ENCODE measurements at regions not wholly inside any gene's neighbourhood (a gene's known extent, or its start where the extent isn't known, plus 50 kb on each side); places are given as distances from the start of the nearest gene placed in this dataset.
"Not testable (repeated sequence)": the region's sequence is repeated elsewhere in the genome, so short reads cannot be mapped to it uniquely, and the experiment has no call there.

DNA sequence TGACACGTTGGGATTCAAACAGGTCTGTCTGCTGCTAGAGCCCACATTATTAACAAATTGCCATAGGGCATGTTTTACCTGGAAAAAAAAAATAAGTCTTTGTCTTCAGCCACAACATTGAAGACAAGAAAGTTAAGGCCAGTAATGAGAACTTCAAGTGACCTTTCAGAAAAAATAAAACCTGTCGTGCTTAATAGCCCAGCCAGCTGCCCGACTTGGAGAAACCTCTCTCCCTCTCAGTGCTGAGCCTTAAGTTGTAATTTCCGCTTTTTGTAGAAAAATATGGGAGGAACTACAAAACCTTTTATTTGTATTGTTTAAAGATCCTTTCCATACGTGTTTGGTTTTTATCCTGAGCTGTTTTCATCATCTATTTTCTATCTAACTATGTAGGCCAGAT lies 454.3 kb upstream of the SLITRK6 start:
- H3K4me3 Mint-ChIP-seq, H3K27ac Mint-ChIP-seq, H3K4me1 Mint-ChIP-seq, H3K36me3 Mint-ChIP-seq, H3K9me3 Mint-ChIP-seq, H3K27me3 Mint-ChIP-seq, DNase-seq: not testable (repeated sequence)

DNA sequence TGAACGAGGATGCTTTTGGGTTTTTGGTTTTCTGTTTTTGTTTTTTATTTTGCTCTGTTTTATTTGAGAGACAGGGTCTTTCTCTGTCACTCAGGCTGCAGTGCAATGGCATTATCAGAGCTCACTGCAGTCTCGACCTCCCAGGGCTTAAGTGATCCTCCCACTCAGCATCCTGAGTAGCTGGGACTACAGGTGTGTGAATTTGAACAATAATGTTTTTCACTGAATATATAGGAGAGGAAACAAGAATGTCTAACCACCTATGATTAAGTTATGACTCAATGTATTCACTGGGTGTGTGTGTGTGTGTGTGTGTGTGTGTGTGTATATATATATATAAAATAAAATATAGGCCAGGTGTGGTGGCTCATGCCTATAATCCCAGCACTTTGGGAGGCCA lies 456.6 kb upstream of the SLITRK6 start:
- H3K27me3 Mint-ChIP-seq, H3K4me3 Mint-ChIP-seq, H3K4me1 Mint-ChIP-seq, H3K27ac Mint-ChIP-seq, DNase-seq, H3K36me3 Mint-ChIP-seq, H3K9me3 Mint-ChIP-seq: not testable (repeated sequence)

DNA sequence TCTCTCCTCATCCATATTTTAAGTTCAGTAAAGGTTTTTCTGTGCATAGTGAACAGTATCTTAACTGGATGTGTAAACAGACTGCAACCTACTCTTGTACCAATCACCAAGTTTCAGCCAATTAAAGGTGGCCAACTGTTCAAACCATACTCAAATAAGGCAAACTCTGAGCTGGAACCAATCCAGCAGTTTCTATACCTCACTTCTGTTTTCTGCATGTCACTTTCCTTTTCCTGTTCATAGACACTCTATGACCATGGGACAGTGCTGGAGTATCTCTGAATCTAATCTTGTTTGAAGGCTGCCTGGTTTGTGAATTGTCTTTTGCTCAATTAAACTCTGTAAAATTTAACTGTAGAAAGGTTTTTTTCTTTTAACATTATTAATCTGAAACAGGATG lies 470.3 kb upstream of the SLITRK6 start:
- no peaks in the 10 kb centered on the region for H3K36me3 Mint-ChIP-seq

DNA sequence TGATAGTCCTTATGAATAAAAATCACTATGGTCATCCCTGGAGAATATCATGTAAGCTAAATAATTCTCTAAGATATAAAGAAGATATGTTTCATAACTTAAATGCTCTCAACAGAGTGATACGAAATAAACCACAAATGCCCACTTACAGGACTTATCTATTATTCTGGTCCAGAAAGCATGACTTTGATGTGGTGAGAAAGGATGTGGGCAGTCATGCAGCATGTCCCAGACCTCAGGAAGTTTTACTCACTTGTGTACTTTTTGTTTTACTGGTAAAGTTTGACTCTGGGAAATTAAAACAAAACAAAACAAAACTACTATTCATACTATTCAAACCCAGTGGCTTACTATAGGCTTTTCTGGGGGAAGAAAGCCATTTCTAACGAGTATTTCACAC lies 483.2 kb upstream of the SLITRK6 start:
- Mint-ChIP-seq H3K9me3 (peaks cover 5% of the 10 kb centered on the region), H3K27ac (no peak overlapping the region), H3K36me3 (no peaks in the 10 kb centered on the region), H3K4me3 (no peak overlapping the region), H3K27me3 (no peaks in the 10 kb centered on the region), H3K4me1 (no peaks in the 10 kb centered on the region)
- no peak for DNase-seq

More for the DNA sequence above, 470.3 kb upstream of the SLITRK6 start:
- Mint-ChIP-seq H3K4me1 (no peaks in the 10 kb centered on the region), H3K27ac (no peak overlapping the region), H3K4me3 (no peak overlapping the region), H3K9me3 (no peaks in the 10 kb centered on the region), H3K27me3 (no peaks in the 10 kb centered on the region)
- no peak for DNase-seq

DNA sequence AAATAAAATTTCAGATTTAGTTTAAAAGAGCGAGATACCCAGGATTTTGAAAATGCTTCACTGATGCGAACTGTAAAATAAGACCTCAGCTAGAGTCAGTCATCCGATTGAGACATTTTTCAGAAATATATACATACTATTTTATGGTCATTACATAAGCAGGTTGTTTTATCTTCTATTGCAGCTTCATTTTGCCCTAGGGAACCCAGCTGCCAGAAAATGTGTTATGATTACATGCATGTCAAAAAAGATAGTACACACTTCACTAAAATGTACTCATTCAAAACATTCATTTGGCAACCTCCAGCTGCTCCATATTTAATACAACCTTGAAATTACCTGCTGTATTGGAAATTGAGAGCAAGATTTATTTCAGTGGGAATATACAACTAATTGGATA lies 483.8 kb upstream of the SLITRK6 start:
- no peak for DNase-seq
- Mint-ChIP-seq H3K4me1 (no peaks in the 10 kb centered on the region), H3K4me3 (no peak overlapping the region), H3K9me3 (peaks cover 5% of the 10 kb centered on the region), H3K36me3 (no peaks in the 10 kb centered on the region), H3K27me3 (no peaks in the 10 kb centered on the region), H3K27ac (no peak overlapping the region)

DNA sequence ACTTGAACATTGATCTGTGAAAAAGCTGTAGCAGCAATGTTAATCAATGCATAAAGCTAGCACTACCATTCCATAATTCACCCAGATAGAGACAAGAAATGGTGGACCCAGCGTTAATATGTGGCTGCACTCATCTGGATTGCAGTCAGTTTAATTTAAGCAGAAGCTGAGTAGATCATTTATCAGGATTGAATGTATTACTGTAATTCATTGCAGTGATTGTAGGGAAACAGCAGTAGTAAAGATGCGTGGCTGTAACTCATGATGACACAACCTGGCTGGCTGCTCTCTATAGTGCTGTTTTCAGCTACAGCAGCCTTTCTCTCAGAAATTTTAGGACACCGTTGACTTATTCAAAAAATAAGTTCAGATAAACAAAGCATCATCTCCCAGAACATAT lies 499.5 kb upstream of the SLITRK6 start:
- Mint-ChIP-seq H3K4me1 (no peaks in the 10 kb centered on the region), H3K27me3 (no peaks in the 10 kb centered on the region), H3K4me3 (no peak overlapping the region), H3K27ac (no peak overlapping the region), H3K36me3 (no peaks in the 10 kb centered on the region), H3K9me3 (peaks cover 2% of the 10 kb centered on the region)
- DNase-seq = no peak

DNA sequence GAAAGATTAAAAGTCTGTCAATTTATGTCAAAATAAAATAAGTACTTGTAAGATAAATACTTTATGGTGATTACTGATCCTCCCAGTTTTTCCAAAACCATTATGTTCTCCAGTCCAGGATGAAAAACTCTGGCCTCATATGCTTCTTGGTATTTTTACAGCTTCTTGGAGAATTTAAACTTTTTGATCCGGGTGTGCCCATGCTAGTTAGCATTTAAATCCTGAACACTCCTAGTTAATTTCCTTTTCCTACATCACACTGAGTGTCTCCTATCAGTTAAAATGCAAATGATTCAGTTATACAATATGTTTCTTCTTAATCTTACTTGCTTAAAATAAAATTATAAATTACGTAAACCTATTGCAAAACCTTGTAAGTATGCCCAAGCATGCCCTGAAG lies 499.9 kb upstream of the SLITRK6 start:
- H3K36me3 Mint-ChIP-seq = no peaks in the 10 kb centered on the region
- H3K4me3 Mint-ChIP-seq = no peak overlapping the region
- H3K27ac Mint-ChIP-seq = no peak overlapping the region
- H3K27me3 Mint-ChIP-seq = no peaks in the 10 kb centered on the region
- peaks cover 2% of the 10 kb centered on the region for H3K9me3 Mint-ChIP-seq
- no peak for DNase-seq
- no peaks in the 10 kb centered on the region for H3K4me1 Mint-ChIP-seq

DNA sequence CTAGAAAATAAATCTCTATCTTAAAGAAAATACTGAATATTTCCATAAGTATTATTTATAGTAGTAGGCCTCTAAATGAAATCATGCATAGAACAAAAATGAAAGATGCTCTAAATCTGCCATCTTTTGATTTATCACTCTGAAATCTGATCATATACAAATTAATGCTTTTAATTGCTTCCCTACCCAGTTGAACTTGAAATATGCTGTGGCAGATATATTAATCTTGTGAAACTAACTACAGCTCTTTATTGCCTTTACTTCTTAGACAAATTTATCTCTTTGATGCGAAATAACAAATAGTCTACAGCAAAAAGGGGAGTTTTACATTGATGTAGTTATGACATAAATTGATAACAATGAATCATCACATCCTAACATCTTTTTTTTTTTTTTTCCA lies 510.7 kb upstream of the SLITRK6 start:
- Mint-ChIP-seq H3K4me1 (no peaks in the 10 kb centered on the region), H3K9me3 (no peaks in the 10 kb centered on the region), H3K27me3 (no peaks in the 10 kb centered on the region), H3K36me3 (no peaks in the 10 kb centered on the region), H3K27ac (no peak overlapping the region), H3K4me3 (no peak overlapping the region)
- no peak for DNase-seq

DNA sequence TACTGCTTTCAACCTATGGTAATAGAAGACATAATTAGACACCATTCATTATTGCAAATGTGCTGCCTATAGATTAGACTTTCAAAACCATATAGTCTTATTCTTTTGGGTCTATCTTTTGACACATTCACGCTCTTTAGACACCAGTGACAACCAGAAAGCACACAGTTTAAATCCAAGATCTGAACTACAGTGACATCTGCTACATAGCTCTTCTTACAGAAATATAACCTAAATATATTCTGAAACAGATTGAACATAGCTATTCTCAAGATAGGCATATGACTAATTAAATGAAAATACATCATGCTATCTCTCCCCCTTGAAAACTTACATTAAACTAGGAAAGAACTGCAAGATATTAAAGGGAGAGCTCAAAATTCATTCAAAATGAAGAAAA lies 514.2 kb upstream of the SLITRK6 start:
- no peak overlapping the region for H3K27ac Mint-ChIP-seq
- DNase-seq = no peak

DNA sequence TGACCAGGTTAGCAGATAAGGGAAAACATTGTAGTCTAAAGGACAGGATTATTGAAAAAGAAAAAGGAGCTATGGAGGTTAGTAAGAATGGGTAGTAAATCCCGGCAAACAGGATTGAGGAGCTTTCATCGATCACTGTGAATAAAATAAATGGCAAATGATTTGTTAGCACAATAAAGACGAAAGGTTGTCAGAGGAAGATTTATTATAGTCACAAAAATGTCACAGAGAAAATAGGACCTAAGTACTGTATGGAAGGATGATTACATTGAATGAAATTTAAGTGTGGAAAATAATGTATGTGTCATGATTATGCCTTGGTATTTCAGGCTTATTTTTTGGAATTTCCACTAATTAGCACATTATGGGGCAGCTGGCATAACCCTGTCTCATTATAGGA lies 519.2 kb upstream of the SLITRK6 start:
- no peak overlapping the region for H3K27ac Mint-ChIP-seq
- peaks cover 10% of the 10 kb centered on the region for H3K9me3 Mint-ChIP-seq
- no peaks in the 10 kb centered on the region for H3K36me3 Mint-ChIP-seq
- H3K27me3 Mint-ChIP-seq = no peaks in the 10 kb centered on the region
- H3K4me1 Mint-ChIP-seq = no peaks in the 10 kb centered on the region
- no peak overlapping the region for H3K4me3 Mint-ChIP-seq
- no peak for DNase-seq

More for the DNA sequence above, 514.2 kb upstream of the SLITRK6 start:
- Mint-ChIP-seq H3K27me3 (no peaks in the 10 kb centered on the region), H3K36me3 (no peaks in the 10 kb centered on the region), H3K9me3 (peaks cover 9% of the 10 kb centered on the region), H3K4me1 (no peaks in the 10 kb centered on the region), H3K4me3 (no peak overlapping the region)

DNA sequence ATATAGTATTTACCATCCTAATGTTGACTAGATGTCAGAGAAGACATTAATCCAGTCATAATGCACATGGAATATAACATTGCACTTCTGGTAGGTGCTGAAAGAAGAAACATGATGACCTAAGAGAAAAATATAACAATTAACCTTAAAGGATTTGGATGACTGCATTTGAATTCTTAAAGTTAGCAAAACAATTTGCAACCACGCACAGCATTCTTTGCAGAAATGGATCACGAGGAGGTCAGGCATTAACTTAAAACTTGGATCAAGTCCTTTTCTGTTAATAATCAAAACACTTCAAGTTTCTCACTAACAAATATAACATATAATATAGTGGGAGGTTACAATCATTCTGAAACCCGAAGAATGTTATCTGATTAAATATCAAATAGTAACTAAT lies 525.0 kb upstream of the SLITRK6 start:
- DNase-seq = no peak
- Mint-ChIP-seq H3K27ac (no peak overlapping the region), H3K27me3 (no peaks in the 10 kb centered on the region), H3K9me3 (peaks cover 4% of the 10 kb centered on the region), H3K4me3 (no peak overlapping the region), H3K4me1 (no peaks in the 10 kb centered on the region), H3K36me3 (no peaks in the 10 kb centered on the region)

DNA sequence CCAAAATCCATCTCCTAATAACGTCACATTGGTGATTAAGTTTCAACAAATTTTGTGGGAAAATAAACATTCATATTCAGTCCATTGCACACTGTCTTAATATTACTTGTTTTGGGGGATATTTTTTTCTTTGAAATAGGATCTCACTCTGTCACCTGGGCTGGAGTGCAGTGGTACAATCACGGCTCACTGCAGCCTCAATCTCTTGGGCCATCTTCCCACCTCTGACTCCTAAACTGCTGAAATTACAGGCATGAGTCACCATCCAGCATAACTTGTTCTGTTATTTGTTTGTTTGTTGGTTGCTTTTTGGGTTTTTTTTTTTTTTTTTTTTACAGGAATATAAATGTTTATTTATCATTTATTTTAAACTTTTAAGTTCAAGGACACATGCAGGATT lies 556.1 kb upstream of the SLITRK6 start:
- Mint-ChIP-seq H3K4me3 (no peak overlapping the region), H3K9me3 (peaks cover 11% of the 10 kb centered on the region), H3K4me1 (no peaks in the 10 kb centered on the region), H3K27me3 (no peaks in the 10 kb centered on the region), H3K27ac (no peak overlapping the region), H3K36me3 (no peaks in the 10 kb centered on the region)
- DNase-seq = no peak

DNA sequence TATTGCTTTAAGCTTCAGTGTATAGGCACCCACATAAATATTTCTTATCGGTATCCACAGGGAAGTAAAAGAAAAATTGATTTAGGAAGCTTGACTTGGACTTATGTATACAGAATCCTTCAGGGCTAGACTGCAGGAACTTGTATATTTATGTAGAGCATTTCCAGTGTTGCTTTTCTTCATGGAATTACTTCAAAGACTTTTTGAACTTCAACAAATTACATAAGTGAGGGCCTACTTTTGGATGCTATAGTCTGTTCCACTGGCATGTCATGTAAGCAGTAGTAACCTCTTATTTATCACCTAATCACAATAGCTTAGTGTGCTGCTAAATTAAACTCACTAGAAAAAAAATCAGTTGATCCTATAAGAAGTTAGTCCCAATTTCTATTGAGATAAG lies 557.9 kb upstream of the SLITRK6 start:
- H3K36me3 Mint-ChIP-seq = no peaks in the 10 kb centered on the region
- no peak for DNase-seq
- H3K27me3 Mint-ChIP-seq = no peaks in the 10 kb centered on the region
- H3K4me1 Mint-ChIP-seq = no peaks in the 10 kb centered on the region
- H3K27ac Mint-ChIP-seq = no peak overlapping the region
- H3K9me3 Mint-ChIP-seq = peaks cover 10% of the 10 kb centered on the region
- no peak overlapping the region for H3K4me3 Mint-ChIP-seq

DNA sequence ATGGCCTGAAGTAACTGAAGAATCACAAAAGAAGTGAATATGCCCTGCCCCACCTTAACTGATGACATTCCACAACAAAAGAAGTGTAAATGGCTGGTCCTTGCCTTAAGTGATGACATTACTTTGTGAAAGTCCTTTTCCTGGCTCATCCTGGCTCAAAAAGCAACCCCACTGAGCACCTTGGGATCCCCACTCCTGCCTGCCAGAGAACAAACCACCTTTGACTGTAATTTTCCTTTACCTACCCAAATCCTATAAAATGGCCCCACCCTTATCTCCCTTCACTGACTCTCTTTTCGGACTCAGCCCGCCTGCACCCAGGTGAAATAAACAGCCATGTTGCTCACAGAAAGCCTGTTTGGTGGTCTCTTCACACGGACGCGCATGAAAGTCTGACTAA lies 564.5 kb upstream of the SLITRK6 start:
- not testable (repeated sequence) for H3K27ac Mint-ChIP-seq, H3K9me3 Mint-ChIP-seq, H3K4me1 Mint-ChIP-seq, H3K4me3 Mint-ChIP-seq, DNase-seq, H3K27me3 Mint-ChIP-seq, H3K36me3 Mint-ChIP-seq

DNA sequence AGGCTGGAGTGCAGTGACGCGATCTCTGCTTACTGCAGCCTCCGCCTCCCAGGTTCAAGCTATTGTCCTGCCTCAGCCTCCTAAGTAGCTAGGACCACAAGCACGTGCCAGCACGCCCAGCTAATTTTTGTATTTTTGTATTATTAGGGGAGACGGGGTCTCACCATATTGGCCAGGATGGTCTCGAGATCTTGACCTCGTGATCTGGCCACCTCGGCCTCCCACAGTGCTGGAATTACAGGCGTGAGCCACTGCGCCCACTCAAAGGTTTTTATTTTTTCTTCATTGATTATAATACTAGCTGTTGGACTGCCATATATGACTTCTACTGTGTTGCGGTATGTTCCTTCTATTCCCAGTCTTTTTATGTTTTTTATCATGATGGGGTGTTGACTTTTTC lies 569.7 kb upstream of the SLITRK6 start:
- Mint-ChIP-seq H3K27ac (no peak overlapping the region), H3K9me3 (peaks cover 8% of the 10 kb centered on the region), H3K4me1 (no peaks in the 10 kb centered on the region), H3K27me3 (no peaks in the 10 kb centered on the region), H3K36me3 (no peaks in the 10 kb centered on the region), H3K4me3 (no peak overlapping the region)
- DNase-seq = no peak

DNA sequence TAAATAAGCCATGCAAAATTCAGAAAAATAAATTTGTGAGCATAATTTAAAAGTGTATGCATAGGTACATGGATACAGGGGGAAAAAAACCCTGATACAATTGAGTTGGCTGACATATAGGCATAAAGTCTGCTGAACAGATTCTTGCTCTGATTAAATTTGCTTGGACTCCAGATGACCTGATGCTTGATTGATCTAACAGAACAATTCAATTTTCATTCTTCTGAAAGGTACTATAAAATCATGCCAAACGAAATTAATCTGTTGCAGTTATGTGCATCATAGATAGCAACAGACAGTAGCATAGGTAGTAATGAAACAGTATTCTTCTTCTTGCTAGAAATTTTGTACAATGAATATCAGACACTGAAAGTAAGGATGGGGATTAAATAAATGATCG lies 578.2 kb upstream of the SLITRK6 start:
- no peaks in the 10 kb centered on the region for H3K36me3 Mint-ChIP-seq
- H3K9me3 Mint-ChIP-seq = peaks cover 3% of the 10 kb centered on the region
- no peaks in the 10 kb centered on the region for H3K4me1 Mint-ChIP-seq
- no peaks in the 10 kb centered on the region for H3K27me3 Mint-ChIP-seq
- H3K27ac Mint-ChIP-seq = no peak overlapping the region
- no peak for DNase-seq
- no peak overlapping the region for H3K4me3 Mint-ChIP-seq

DNA sequence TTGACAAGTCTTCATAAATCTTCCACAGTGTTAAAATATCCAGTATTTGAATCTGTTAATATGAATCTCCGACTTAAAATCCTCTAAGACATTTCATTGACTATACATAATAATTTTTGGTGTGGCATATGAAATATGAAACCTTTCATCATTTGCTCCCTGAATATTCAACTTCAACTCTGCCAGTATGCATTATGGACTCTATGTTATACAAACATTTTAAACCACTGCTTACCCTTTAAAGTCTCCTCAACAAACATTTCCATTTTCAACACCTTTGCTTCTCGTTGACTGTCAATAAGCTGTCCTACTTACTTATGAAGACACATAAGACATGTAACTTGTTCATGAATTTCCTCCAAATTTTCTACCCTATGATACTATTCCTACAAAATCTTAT lies 579.4 kb upstream of the SLITRK6 start:
- no peak for DNase-seq
- no peaks in the 10 kb centered on the region for H3K27me3 Mint-ChIP-seq
- H3K4me3 Mint-ChIP-seq = no peak overlapping the region
- H3K27ac Mint-ChIP-seq = no peak overlapping the region
- no peaks in the 10 kb centered on the region for H3K4me1 Mint-ChIP-seq
- peaks cover 1% of the 10 kb centered on the region for H3K9me3 Mint-ChIP-seq
- H3K36me3 Mint-ChIP-seq = no peaks in the 10 kb centered on the region

All from activated naive CD8-positive, alpha-beta T cell treated with anti-CD3 and anti-CD28 coated beads for 36 hours (primary cell).